Anterior cingulate cortex (tissue), 58 donors: ENCODE measurements at regions not wholly inside any gene's neighbourhood (a gene's known extent, or its start where the extent isn't known, plus 50 kb on each side); places are given as distances from the start of the nearest gene placed in this dataset.
A peak's percentile ranks its signal among the peaks of the same experiment; 100 is the strongest.

Experiments
- DNase-seq, 58 donors: peaks; one replicate each; lab custom pipeline; 2025; lab: John Stamatoyannopoulos, UW

DNA sequence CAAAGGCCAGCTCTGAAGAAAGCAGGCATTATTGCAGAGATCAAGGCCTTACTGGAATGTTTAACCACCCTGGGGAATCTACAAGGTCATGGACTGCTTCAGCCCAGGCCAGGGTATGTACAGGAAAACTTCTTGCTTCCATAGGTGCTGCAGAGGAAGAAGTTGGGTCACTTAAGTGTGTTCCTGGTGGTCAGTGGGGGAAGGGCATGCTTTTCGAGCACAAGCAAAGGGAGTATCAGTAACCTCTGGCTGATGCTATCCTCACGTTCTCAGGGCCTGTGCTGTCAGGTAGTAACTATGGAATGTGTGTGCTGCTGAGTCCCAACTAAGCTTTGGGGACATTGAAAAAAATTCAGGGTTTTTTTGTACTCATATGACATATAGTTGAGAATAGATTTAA is 234.0 kb upstream of the SP4 start:
- DNase-seq = no peak

DNA sequence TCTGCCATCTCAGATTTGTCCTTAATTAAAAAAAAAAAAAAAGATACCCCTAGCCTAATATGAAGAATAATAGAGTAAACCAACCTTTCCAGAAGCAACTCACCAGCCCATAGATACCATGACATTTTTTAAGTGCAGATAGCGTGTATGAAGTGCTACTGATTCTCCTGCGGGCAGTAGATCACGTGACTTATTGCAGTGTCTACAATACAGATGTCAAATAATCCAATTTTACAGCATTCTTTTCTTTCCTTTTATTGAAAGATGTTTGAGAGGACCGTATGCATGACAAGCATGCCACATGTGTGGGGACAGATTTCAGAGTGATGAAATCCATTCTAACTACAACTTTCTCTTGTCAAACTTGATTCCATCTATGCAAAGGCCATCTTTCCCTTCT is 232.9 kb upstream of the SP4 start:
- no peak for DNase-seq

DNA sequence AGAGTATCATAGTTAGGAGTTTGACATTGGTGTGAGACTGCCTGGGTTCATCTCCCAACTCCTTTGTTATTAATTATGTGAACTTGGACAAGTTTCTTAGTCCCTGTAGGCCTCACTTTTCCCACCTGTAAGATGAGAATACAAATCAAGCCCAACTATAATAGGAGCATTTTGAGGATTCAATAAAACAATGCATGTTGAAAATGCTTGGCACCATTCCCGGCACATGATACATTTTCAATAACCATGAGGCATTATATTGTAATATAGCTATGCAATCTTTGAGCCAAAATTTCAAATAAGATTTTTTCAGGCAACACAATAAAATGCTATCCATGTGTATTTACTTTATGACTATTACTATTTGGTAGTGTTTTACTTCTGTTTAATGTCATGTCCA is 229.0 kb upstream of the SP4 start:
- no peak for DNase-seq

- no peak for DNase-seq
Observed at GRCh38 chr7:21200503-21200902, 227.4 kb upstream of the SP4 start.

DNA sequence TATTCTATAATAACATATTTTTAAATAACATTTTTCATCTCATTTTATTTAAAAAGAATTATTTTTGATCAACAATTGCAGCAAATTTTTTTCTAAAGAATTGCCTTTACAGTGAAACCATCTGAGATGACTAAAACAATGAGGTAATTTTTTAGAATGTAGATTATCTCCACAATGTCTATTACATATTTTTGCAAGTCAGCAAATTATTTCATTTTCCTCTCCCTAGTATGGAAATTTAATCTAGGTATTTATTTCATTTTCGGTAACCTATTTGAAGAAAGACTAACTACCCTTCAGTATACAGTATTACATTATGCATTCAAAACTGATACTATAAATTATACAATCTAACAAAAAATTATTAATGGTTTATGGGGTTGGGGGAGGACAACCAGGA is 213.2 kb upstream of the SP4 start:
- no peak for DNase-seq

- no peak for DNase-seq
Observed at GRCh38 chr7:21215307-21215706, 212.6 kb upstream of the SP4 start.

DNA sequence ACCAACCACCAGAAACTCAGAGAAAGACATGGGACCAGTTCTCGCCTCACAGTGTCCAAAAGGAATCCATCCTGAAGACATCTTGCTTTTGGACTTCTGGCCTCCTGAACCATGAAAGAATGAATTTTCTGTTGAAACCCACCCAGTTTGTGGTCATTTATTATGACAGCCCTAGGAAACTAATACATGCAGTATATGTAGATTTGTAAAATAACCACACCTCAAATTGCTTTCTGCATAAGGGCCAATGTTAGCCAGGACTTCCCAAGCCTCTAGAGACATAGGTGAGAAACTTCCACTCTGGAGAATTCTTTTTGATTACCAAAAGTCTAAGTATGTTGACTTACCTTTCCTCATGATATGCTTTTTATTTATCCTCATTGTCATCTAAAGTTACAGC is 210.5 kb upstream of the SP4 start:
- DNase-seq = no peak

DNA sequence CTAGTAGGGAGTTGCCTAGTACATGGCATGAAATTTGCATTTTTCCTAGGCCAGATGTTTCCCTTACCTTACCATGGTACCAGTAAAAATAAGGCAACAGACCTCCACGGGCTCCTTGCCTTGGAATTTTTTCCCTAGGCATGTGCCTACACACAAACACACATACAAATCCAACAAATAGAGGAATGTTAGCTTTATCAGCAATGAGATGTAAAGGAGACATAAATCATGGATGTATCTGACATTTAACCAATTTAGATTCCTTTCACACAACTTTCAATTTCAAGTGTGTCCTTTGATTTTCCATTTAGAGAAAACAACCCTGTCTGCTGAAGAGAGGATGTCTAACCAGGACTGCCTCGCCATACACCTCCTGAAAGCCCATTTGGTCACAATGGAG is 209.7 kb upstream of the SP4 start:
- no peak for DNase-seq

DNA sequence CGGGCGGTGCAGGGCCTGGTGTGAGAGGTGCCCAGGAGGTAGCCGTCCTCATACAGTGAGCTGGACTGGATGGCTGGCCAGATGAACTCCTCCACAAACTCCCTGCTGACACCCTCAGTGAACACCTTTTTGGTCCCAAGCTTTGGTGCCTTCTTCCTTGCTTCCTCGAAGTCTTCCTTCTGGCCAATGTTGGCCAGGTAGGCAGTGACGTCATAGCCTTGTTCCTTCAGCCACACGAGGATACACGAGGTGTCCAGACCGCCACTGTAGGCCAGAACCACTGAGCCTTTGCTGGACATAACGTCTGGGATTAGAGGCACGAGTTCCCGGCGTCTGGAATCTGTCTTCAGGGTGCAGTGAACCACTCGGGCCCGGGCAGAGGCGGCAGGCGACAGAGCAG is 206.8 kb upstream of the SP4 start:
- DNase-seq = no peak

GRCh38 chr7:21238400-21239116 is 189.3 kb upstream of the SP4 start:
- no peak for DNase-seq

DNA sequence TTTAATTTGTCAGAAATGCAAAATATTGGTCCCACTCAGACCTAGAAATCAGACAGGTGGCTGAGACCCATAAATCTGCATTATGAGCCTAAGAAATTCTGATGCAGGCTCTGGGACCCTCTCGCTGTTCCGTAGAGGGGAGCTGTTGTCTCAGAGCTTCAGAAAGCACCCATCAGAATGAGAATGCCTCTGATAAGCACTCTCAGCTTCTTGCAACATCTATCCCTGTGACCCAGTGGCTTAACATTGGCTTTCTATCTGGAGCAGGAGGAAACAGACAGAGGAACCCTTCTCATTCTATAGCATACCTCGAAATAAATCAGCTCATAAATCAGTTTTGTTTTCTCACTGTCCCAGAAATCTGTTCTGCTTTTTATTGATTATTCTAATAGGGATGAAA is 184.6 kb upstream of the SP4 start:
- DNase-seq = no peak

DNA sequence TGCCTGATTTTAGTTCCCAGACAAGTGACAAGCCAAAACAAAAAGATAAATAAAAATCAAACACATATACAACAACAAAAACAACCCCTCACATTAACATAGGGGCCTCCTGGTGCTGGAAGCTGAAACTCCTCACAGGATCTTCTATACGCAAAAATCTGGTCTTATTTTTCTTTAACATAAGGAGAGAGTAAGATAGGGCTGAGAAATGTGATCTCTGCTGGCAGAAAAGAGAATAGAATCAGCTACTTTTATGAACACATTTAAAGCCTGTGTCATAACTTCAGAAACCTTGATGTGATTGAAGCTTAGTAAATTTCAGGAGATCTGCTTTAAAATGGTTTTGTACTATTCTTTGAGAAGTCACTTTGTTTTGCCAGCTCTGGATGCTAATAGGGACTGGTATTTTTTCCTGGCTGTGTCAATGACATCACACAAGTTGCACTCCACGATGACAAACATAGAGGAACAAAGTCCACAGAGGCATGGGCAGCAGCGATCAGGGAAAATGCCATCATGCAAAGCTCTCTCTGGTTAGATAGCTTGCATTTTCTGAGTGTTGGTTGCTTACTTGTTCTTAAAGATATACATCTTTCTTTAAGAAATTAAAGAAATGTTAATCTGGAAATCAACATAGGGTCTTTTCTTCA is 176.6 kb upstream of the SP4 start:
- no peak for DNase-seq

- DNase-seq = peak in 36 of 58 donors; percentile 1 to 50 (median 26)
Observed at GRCh38 chr7:21253740-21254687, 173.9 kb upstream of the SP4 start.

DNA sequence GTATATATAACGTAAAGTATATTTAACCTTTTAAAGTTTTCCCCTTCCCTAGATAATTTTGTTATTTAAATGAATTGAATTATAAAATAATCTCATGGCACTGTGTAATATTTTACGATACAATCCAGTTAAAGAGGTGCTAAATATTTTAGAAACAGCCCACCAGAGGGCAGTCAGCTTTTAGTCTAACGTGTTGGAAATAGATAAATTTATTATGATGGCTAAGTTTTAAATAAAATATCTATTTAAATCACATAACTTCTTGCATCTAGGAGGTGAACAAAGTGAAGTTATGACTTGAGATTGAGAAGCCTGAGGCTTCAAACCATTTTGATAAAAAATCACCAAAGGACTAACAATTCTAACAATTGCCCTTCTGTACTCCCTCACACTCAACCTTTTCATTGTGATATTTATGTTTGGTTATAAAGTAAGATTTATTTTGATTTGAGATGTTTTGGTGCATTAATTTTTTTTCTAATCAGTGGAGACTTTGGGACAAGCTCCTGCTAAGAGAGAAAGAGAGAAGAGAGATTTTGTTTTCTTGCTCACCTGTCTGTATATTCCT is 171.5 kb upstream of the SP4 start:
- peak in 5 of 58 donors; percentile 1 to 42 (median 2) for DNase-seq

DNA sequence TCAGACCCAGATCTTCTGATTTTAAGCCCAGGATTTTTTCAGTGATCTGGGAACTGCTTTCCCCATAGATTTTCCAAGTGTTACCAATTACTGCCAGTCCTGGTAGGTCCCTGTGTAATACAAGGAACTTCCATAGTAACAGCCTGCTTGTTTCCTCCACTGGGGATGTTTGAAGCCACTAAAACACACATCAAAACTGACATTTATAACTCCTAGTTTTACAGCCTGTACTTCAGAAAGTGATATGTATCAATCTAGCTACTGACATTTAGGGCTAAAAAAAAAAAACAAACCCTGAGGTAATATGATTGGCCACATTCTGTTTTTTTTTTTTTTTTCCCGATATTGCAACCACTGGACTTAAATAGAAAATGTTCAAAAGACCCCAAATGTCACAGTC is 166.9 kb upstream of the SP4 start:
- DNase-seq = no peak

- DNase-seq = peak in 9 of 58 donors; percentile 0 to 17 (median 3)
Observed at GRCh38 chr7:21261627-21262594, 166.0 kb upstream of the SP4 start.

DNA sequence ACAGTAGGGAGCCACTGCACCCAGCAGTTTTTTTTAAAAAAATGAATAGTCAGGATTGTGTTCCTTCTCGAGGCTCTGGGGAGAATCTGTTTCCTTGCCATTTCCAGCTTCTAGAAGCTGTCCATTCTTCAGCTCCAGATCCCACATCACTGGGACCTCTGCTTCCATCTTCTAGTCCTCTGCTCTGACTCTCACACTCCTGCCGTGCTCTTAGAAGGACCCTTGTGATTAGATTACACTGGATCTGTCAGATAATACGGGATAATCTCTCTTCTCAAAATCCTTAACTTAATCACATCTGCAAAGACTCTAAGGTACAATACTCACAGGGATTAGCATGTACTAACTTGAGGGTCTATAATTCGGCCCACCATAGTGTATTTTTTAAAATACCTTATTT is 158.9 kb upstream of the SP4 start:
- no peak for DNase-seq

DNA sequence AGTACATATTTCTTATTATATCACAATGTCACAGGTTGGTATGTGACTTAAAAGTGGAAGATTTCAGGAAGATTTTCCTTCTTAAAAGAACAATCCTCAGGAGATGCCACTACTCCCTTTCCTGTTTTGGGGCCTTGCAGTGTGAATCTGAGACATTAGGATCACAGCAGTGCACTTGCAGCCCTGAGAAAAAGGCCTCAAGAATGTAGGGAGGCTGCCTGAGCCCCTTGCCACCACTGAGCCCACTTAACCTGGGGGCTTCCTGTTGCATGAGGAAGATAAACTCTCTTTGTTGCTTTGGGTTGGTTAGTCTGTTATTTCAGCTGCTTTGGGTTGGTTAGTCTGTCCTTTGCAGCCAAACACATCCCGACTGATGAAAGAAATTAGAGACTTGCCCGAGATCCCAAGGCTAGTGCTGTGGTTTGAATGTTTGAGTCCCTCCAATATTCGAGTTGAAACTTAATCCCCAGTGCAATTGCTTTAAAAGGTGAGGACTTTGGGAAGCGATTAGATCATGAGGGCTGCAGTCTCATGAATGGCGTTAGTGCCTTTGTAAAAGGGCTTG is 151.3 kb upstream of the SP4 start:
- DNase-seq = no peak

DNA sequence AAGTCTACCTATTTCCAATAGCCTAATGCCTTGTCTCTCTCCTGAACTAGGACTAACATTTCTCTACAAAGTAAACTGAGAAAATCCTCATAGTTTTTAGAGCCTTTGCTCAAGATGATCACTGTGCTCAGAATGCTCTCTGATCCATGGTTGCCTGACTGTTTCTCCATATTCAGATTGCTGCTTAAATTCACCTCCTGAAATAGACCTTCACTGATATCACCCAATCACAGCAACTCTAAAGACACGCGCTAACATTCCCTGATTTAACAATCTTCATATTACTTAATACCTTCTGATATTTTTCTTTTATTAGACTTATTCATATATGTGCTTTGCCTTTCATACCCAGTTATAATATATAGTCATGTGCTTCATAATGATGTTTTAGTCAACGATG is 148.9 kb upstream of the SP4 start:
- no peak for DNase-seq
